ENCODE measurements at regions not wholly inside any gene's neighbourhood (a gene's known extent, or its start where the extent isn't known, plus 50 kb on each side); places are given as distances from the start of the nearest gene placed in this dataset.

- Histone ChIP-seq H3K79me2 (ENCODE audit: insufficient read depth, low read depth) (no peaks in the 10 kb centered on the region), H3K4me1 (ENCODE audit: low read depth, poor library complexity, severe bottlenecking) (no peaks in the 10 kb centered on the region), H2AFZ (ENCODE audit: low read depth) (no peak overlapping the region), H3K27me3 (ENCODE audit: insufficient read depth, low read depth) (no peaks in the 10 kb centered on the region), H4K20me1 (ENCODE audit: insufficient read depth) (no peaks in the 10 kb centered on the region), H3K4me3 (IDR thresholded peaks at IDR 0.05; ENCODE audit: insufficient read depth, low read depth, low read length) (no peak overlapping the region), H3K4me2 (no peak overlapping the region), H3K36me3 (ENCODE audit: insufficient read depth) (no peaks in the 10 kb centered on the region), H3K27ac (no peak overlapping the region), H3K9ac (no peak overlapping the region)
- TF ChIP-seq CTCF (conservative IDR thresholded peaks at IDR 0.05; ENCODE audit: low read depth, low read length): no peak
Measured at GRCh38 chr17:13182854-13183253, 165.0 kb upstream of the ELAC2 start.

DNA sequence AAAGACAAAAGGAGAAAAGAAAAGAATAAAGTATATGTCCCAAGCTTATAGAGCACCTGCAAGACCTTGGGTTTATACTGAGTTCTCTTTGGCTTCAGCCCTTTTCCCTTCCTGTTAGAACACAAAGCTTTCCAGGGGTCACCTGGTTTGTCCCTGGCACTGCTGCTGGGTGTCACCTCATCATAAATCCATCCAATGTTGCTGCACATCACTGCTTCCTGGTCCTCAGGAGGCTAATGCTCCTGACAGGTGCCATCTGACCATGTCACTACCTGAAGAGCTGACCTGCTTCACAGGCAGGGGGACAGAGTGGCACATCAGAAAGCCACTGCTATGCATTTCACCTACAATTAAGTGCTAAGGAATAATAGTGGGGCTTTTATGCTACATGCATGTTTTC, 164.6 kb upstream of the ELAC2 start:
- Histone ChIP-seq H3K4me2 (no peak overlapping the region), H3K27me3 (ENCODE audit: insufficient read depth, low read depth) (no peaks in the 10 kb centered on the region), H2AFZ (ENCODE audit: low read depth) (no peak overlapping the region), H3K27ac (no peak overlapping the region), H3K79me2 (ENCODE audit: insufficient read depth, low read depth) (no peaks in the 10 kb centered on the region), H3K36me3 (ENCODE audit: insufficient read depth) (no peaks in the 10 kb centered on the region), H4K20me1 (ENCODE audit: insufficient read depth) (no peaks in the 10 kb centered on the region), H3K9ac (no peak overlapping the region), H3K4me1 (ENCODE audit: low read depth, poor library complexity, severe bottlenecking) (no peaks in the 10 kb centered on the region), H3K4me3 (IDR thresholded peaks at IDR 0.05; ENCODE audit: insufficient read depth, low read depth, low read length) (no peak overlapping the region)
- TF ChIP-seq CTCF (conservative IDR thresholded peaks at IDR 0.05; ENCODE audit: low read depth, low read length): no peak

GRCh38 chr17:13181683-13182082, 163.9 kb upstream of the ELAC2 start:
- no peak overlapping the region for H3K4me2 ChIP-seq
- no peak for TF ChIP-seq CTCF (conservative IDR thresholded peaks at IDR 0.05; ENCODE audit: low read depth, low read length)
- no peaks in the 10 kb centered on the region for H4K20me1 ChIP-seq (ENCODE audit: insufficient read depth)
- H3K36me3 ChIP-seq (ENCODE audit: insufficient read depth): no peaks in the 10 kb centered on the region
- no peak overlapping the region for H3K27ac ChIP-seq
- H2AFZ ChIP-seq (ENCODE audit: low read depth): no peak overlapping the region
- no peaks in the 10 kb centered on the region for H3K27me3 ChIP-seq (ENCODE audit: insufficient read depth, low read depth)
- H3K4me1 ChIP-seq (ENCODE audit: low read depth, poor library complexity, severe bottlenecking): no peaks in the 10 kb centered on the region
- H3K79me2 ChIP-seq (ENCODE audit: insufficient read depth, low read depth): no peaks in the 10 kb centered on the region
- H3K4me3 ChIP-seq (IDR thresholded peaks at IDR 0.05; ENCODE audit: insufficient read depth, low read depth, low read length): no peak overlapping the region
- no peak overlapping the region for H3K9ac ChIP-seq

DNA sequence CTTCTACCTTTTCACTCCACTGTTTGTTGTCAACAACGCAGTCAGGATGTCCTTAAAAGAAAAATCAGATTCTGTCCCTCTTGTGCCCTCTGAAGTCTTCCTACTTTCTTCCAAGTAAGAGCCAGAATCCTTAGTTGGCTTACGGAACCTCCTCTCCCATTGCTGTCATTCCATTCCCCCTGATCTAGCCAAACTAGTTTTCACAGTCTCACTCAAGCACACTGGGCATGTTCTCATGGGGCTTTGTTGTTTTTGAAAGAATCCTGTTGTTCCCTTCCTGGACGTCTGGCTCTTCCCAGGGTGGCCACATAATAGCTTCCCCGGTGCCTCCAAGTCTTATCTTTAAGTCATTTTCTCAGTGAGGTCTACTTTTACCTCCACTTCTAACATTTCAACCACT, 158.6 kb upstream of the ELAC2 start:
- Histone ChIP-seq H4K20me1 (ENCODE audit: insufficient read depth) (no peaks in the 10 kb centered on the region), H3K4me1 (ENCODE audit: low read depth, poor library complexity, severe bottlenecking) (no peaks in the 10 kb centered on the region), H3K4me3 (IDR thresholded peaks at IDR 0.05; ENCODE audit: insufficient read depth, low read depth, low read length) (no peak overlapping the region), H3K79me2 (ENCODE audit: insufficient read depth, low read depth) (no peaks in the 10 kb centered on the region), H3K27ac (no peak overlapping the region), H3K36me3 (ENCODE audit: insufficient read depth) (no peaks in the 10 kb centered on the region), H3K4me2 (no peak overlapping the region), H2AFZ (ENCODE audit: low read depth) (no peak overlapping the region), H3K27me3 (ENCODE audit: insufficient read depth, low read depth) (no peaks in the 10 kb centered on the region), H3K9ac (no peak overlapping the region)
- TF ChIP-seq CTCF (conservative IDR thresholded peaks at IDR 0.05; ENCODE audit: low read depth, low read length): no peak

DNA sequence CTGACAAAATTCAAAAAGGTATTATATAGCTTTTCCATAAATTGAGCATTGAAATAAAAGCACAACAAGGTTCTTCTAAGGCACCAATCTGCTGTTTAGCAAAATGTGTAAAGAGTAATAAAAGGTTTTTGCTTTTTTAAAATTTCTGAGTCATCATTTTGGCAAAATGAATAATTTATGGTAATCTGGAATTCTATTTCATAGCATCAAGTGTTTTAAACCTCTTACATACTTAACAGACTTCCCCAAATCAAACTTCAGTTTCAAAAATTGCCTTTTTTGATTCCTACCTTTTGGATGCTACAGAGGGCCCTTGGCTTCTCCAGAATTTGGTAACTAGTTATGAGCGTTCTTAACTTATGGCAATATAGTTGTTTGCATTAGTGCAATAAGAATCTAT, 154.0 kb upstream of the ELAC2 start:
- Histone ChIP-seq H3K4me1 (ENCODE audit: low read depth, poor library complexity, severe bottlenecking) (no peaks in the 10 kb centered on the region), H3K79me2 (ENCODE audit: insufficient read depth, low read depth) (no peaks in the 10 kb centered on the region), H3K36me3 (ENCODE audit: insufficient read depth) (no peaks in the 10 kb centered on the region), H3K4me3 (IDR thresholded peaks at IDR 0.05; ENCODE audit: insufficient read depth, low read depth, low read length) (no peak overlapping the region), H3K9ac (no peak overlapping the region), H4K20me1 (ENCODE audit: insufficient read depth) (no peaks in the 10 kb centered on the region), H3K27ac (no peak overlapping the region), H3K27me3 (ENCODE audit: insufficient read depth, low read depth) (no peaks in the 10 kb centered on the region), H3K4me2 (no peak overlapping the region), H2AFZ (ENCODE audit: low read depth) (no peak overlapping the region)
- no peak for TF ChIP-seq CTCF (conservative IDR thresholded peaks at IDR 0.05; ENCODE audit: low read depth, low read length)
